NCI-H1694 treated with DMSO at 0.1 percent for 48 hours (cell line): ENCODE measurements at regions not wholly inside any gene's neighbourhood (a gene's known extent, or its start where the extent isn't known, plus 50 kb on each side); places are given as distances from the start of the nearest gene placed in this dataset.
"Not testable (repeated sequence)": the region's sequence is repeated elsewhere in the genome, so short reads cannot be mapped to it uniquely, and the experiment has no call there.

Experiments used
- DNase-seq: peaks from one replicate; lab custom pipeline; 2025; lab: John Stamatoyannopoulos, UW

- peak; percentile 87 for DNase-seq
Observed at GRCh38 chr13:50387051-50387581, 371.9 kb downstream of the KCNRG start.

GRCh38 chr13:50388481-50388880, 373.2 kb downstream of the KCNRG start:
- DNase-seq = no peak

GRCh38 chr13:50389726-50390125, 374.5 kb downstream of the KCNRG start:
- peak; percentile 92 for DNase-seq

GRCh38 chr13:50390503-50391248, 375.4 kb downstream of the KCNRG start:
- DNase-seq = no peak

- DNase-seq = no peak
Observed at GRCh38 chr13:50392977-50393376, 377.7 kb downstream of the KCNRG start.

GRCh38 chr13:50393628-50394027, 378.4 kb downstream of the KCNRG start:
- peak; percentile 69 for DNase-seq

- DNase-seq = no peak
Observed at GRCh38 chr13:50396001-50396400, 380.8 kb downstream of the KCNRG start.

GRCh38 chr13:50396618-50397017, 381.4 kb downstream of the KCNRG start:
- not testable (repeated sequence) for DNase-seq

- DNase-seq = peak; percentile 47
Observed at GRCh38 chr13:50400035-50400726, 384.9 kb downstream of the KCNRG start.

- peak; percentile 92 for DNase-seq
Observed at GRCh38 chr13:50401049-50401505, 385.8 kb downstream of the KCNRG start.

GRCh38 chr13:50401721-50402465, 386.6 kb downstream of the KCNRG start:
- DNase-seq = no peak

GRCh38 chr13:50403311-50403710, 388.1 kb downstream of the KCNRG start:
- no peak for DNase-seq

GRCh38 chr13:50404116-50404515, 388.9 kb downstream of the KCNRG start:
- no peak for DNase-seq

- no peak for DNase-seq
Observed at GRCh38 chr13:50404769-50405168, 389.5 kb downstream of the KCNRG start.

- no peak for DNase-seq
Observed at GRCh38 chr13:50406831-50407230, 391.6 kb downstream of the KCNRG start.

GRCh38 chr13:50408068-50408467, 392.8 kb downstream of the KCNRG start:
- no peak for DNase-seq

GRCh38 chr13:50409220-50409619, 394.0 kb downstream of the KCNRG start:
- no peak for DNase-seq

- no peak for DNase-seq
Observed at GRCh38 chr13:50410921-50411746, 395.9 kb downstream of the KCNRG start.

GRCh38 chr13:50412046-50412617, 396.9 kb downstream of the KCNRG start:
- DNase-seq = no peak

- no peak for DNase-seq
Observed at GRCh38 chr13:50414640-50415039, 399.4 kb downstream of the KCNRG start.

- no peak for DNase-seq
Observed at GRCh38 chr13:50415428-50415827, 400.2 kb downstream of the KCNRG start.
